K562 (cell line): ENCODE measurements at regions not wholly inside any gene's neighbourhood (a gene's known extent, or its start where the extent isn't known, plus 50 kb on each side); places are given as distances from the start of the nearest gene placed in this dataset.

Experiments
- ATAC-seq: fragments of 200-7000 bp; cut with Tn5 transposase; 3 replicates; pipeline ENCODE4 v1.9.1; 2020; ENCODE audit warnings: moderate library complexity
- BruUV-seq: library from RNA; stranded (reverse); fragments of 400-500 nt; replicated peaks from 2 replicates; lab custom pipeline; 2021; lab: Mats Ljungman, UMichigan
- CTCF ChIA-PET: fragments of 300-600 bp; formaldehyde crosslinking; extraction: SDS; loops from one replicate; lab custom pipeline; 2021; ENCODE audit warnings: low intra/inter-chr PET ratio; lab: Yijun Ruan, JAX
- POLR2A ChIA-PET: fragments of 300-600, 350-650 bp; sonication (Branson Sonifier 250); formaldehyde crosslinking; extraction: SDS; loops from one replicate; lab custom pipeline; 2021; ENCODE audit warnings: antibody characterized with exemption, inconsistent platforms; lab: Yijun Ruan, JAX
- DNase-seq, 4 experiments: peaks; one replicate each; pipeline versions ENCODE4 v3.0.0 to v3.0.0-alpha.2; 2011 to 2018; ENCODE audit warnings: low spot score in 3 of 4, mixed read lengths in 3 of 4; ENCODE audit errors: extremely low read depth in 1 of 4
- FAIRE-seq: peaks from 2 replicates; lab custom pipeline; 2011; peaks lifted over from hg19 to GRCh38; lab: Jason Lieb, UNC
- H2AFZ ChIP-seq: 2 replicates; pipeline ENCODE4 v1.6.0; 2011; ENCODE audit warnings: low read depth, low read length, control low read depth, inconsistent platforms
- H3K27ac ChIP-seq: fragments of 200-600 bp; 3 replicates; pipeline ENCODE4 v1.8.0; 2011; ENCODE audit warnings: low read depth, mild to moderate bottlenecking, control low read depth, inconsistent platforms, low read length, moderate library complexity, mixed read lengths; ENCODE audit errors: extremely low read depth
- H3K27me3 ChIP-seq, 2 experiments: fragments of 300-600 bp in 1 of 2; 2 replicates in 1 of 2; 3 replicates in 1 of 2; pipeline versions ENCODE4 v1.6.0 to v1.8.0; 2011; ENCODE audit warnings: inconsistent platforms in 2 of 2, low read length in 2 of 2, mild to moderate bottlenecking in 1 of 2, mixed read lengths in 1 of 2, moderate library complexity in 1 of 2; ENCODE audit not compliant: control insufficient read depth in 2 of 2, insufficient read depth in 2 of 2
- H3K36me3 ChIP-seq: fragments of 300-600 bp; 3 replicates; pipeline ENCODE4 v1.8.0; 2011; ENCODE audit warnings: mild to moderate bottlenecking, low read length, inconsistent platforms; ENCODE audit not compliant: control insufficient read depth, insufficient read depth
- H3K4me1 ChIP-seq, 2 experiments: fragments of 200-600 bp in 1 of 2; replicated peaks in 1 of 2; 2 replicates in 1 of 2; 3 replicates in 1 of 2; pipeline versions ENCODE4 v1.5.1 to v1.8.0; 2011; ENCODE audit warnings: inconsistent platforms in 2 of 2, low read length in 2 of 2, mild to moderate bottlenecking in 1 of 2, mixed read lengths in 1 of 2, moderate library complexity in 1 of 2; ENCODE audit not compliant: control insufficient read depth in 2 of 2, insufficient read depth in 2 of 2
- H3K4me2 ChIP-seq: 2 replicates; pipeline ENCODE4 v1.6.1; 2011; ENCODE audit warnings: low read length, control low read depth, inconsistent platforms, mixed read lengths; ENCODE audit not compliant: insufficient read depth
- H3K4me3 ChIP-seq: fragments of 200-600 bp; sonication (generic), shearing (Covaris generic); 2 replicates; pipeline ENCODE4 v1.5.1; 2016; ENCODE audit warnings: control low read depth, inconsistent platforms
- H3K79me2 ChIP-seq: fragments of 200-600 bp; 3 replicates; pipeline ENCODE4 v1.8.0; 2011; ENCODE audit warnings: low read length, inconsistent platforms; ENCODE audit not compliant: control insufficient read depth, insufficient read depth
- H3K9ac ChIP-seq, 2 experiments: 2 replicates each; pipeline versions ENCODE4 v1.6.0 to v1.6.1; 2011; ENCODE audit warnings: low read depth in 2 of 2, low read length in 2 of 2, control low read depth in 1 of 2, inconsistent platforms in 1 of 2, mild to moderate bottlenecking in 1 of 2, mixed read lengths in 1 of 2; ENCODE audit not compliant: insufficient read depth in 1 of 2
- H3K9me1 ChIP-seq: one replicate; pipeline ENCODE4 v1.6.0; 2011; ENCODE audit warnings: inconsistent platforms, mild to moderate bottlenecking, low read length, moderate library complexity; ENCODE audit not compliant: control insufficient read depth, insufficient read depth
- H3K9me3 ChIP-seq: replicated peaks from 2 replicates; pipeline ENCODE4 v1.5.1; 2011; ENCODE audit warnings: low read depth, low read length, inconsistent platforms; ENCODE audit not compliant: control insufficient read depth, insufficient read depth
- H4K20me1 ChIP-seq: replicated peaks from 2 replicates; pipeline ENCODE4 v1.6.1; 2011; ENCODE audit warnings: low read length, inconsistent platforms, mixed read lengths; ENCODE audit not compliant: control insufficient read depth, insufficient read depth
- ARID1B ChIP-seq: fragments of 450-650 bp; IDR thresholded peaks from 2 replicates; pipeline ENCODE4 v1.6.1; 2016; ENCODE audit warnings: antibody characterized with exemption, mild to moderate bottlenecking, inconsistent platforms
- CHD2 ChIP-seq: IDR thresholded peaks from 2 replicates; pipeline ENCODE4 v1.6.1; 2011; ENCODE audit warnings: low read depth, low read length
- GATAD2B ChIP-seq: fragments of 450-650 bp; IDR thresholded peaks from 2 replicates; pipeline ENCODE4 v1.6.1; 2017; ENCODE audit warnings: mild to moderate bottlenecking, borderline replicate concordance
- ID3 ChIP-seq, 2 experiments: fragments of 250-450 bp in 1 of 2; fragments of 450-650 bp in 1 of 2; sonication (Bioruptor Pico) in 1 of 2; IDR thresholded peaks; 2 replicates each; pipeline versions ENCODE4 v1.6.1 to v1.8.0; 2016 to 2021; ENCODE audit warnings: mild to moderate bottlenecking in 2 of 2, moderate library complexity in 2 of 2, missing compliant biosample characterization in 1 of 2, missing genetic modification characterization in 1 of 2
- JUND ChIP-seq, 2 experiments: IDR thresholded peaks; 2 replicates in 1 of 2; 3 replicates in 1 of 2; pipeline ENCODE4 v1.6.1; 2011; ENCODE audit warnings: borderline replicate concordance in 2 of 2, low read depth in 2 of 2, low read length in 2 of 2, improper control_type of control experiment in 1 of 2, missing biosample characterization in 1 of 2, missing genetic modification characterization in 1 of 2, missing genetic modification reagents in 1 of 2
- MAFF ChIP-seq: IDR thresholded peaks from 2 replicates; pipeline ENCODE4 v1.6.1; 2012; ENCODE audit warnings: low read length, improper control_type of control experiment
- MAFG ChIP-seq: fragments of 450-650 bp; conservative IDR thresholded peaks from 2 replicates; pipeline ENCODE4 v1.6.1; 2016; ENCODE audit warnings: missing genetic modification characterization, missing compliant biosample characterization
- MCM5 ChIP-seq: fragments of 450-650 bp; IDR thresholded peaks from 2 replicates; pipeline ENCODE4 v1.6.1; 2016; ENCODE audit warnings: low read depth
- MCM7 ChIP-seq, 2 experiments: fragments of 450-650 bp; IDR thresholded peaks; 2 replicates each; pipeline ENCODE4 v1.6.1; 2016 to 2018
- MEF2D ChIP-seq: conservative IDR thresholded peaks from 2 replicates; pipeline ENCODE4 v1.6.1; 2016; ENCODE audit warnings: low read depth, missing genetic modification characterization, missing compliant biosample characterization
- NBN ChIP-seq: fragments of 450-650 bp; IDR thresholded peaks from 2 replicates; pipeline ENCODE4 v1.6.1; 2016; ENCODE audit warnings: low read depth, mild to moderate bottlenecking
- NCOR1 ChIP-seq: fragments of 450-650 bp; IDR thresholded peaks from 2 replicates; pipeline ENCODE4 v1.6.1; 2016; ENCODE audit warnings: mild to moderate bottlenecking, moderate library complexity
- NFATC3 ChIP-seq: fragments of 450-650 bp; IDR thresholded peaks from 2 replicates; pipeline ENCODE4 v1.6.1; 2017; ENCODE audit warnings: mild to moderate bottlenecking
- NFE2L1 ChIP-seq: fragments of 450-650 bp; IDR thresholded peaks from 2 replicates; pipeline ENCODE4 v1.6.1; 2016; ENCODE audit warnings: missing genetic modification characterization, low read depth, mild to moderate bottlenecking, missing compliant biosample characterization, moderate library complexity, borderline replicate concordance
- NUFIP1 ChIP-seq: fragments of 450-650 bp; IDR thresholded peaks from 2 replicates; pipeline ENCODE4 v1.6.1; 2018; ENCODE audit not compliant: partially characterized antibody
- RUNX1 ChIP-seq: sonication (generic); IDR thresholded peaks from 2 replicates; pipeline ENCODE4 v1.6.1; 2016; ENCODE audit warnings: antibody characterized with exemption, low read depth
- SRSF9 ChIP-seq: fragments of 200-400 bp; formaldehyde crosslinking; IDR thresholded peaks from 2 replicates; pipeline ENCODE4 v1.6.1; 2017; ENCODE audit warnings: low read depth, low read length, borderline replicate concordance
- U2AF2 ChIP-seq: fragments of 200-400 bp; formaldehyde crosslinking; optimal IDR thresholded peaks from 2 replicates; pipeline ENCODE3; 2017; ENCODE audit warnings: low read depth, mild to moderate bottlenecking, low read length
- ZNF717 ChIP-seq: fragments of 250-450 bp; sonication (Bioruptor Pico); IDR thresholded peaks from 2 replicates; pipeline ENCODE4 v1.5.0; 2021
- ZZZ3 ChIP-seq: fragments of 450-650 bp; IDR thresholded peaks from 2 replicates; pipeline ENCODE4 v1.6.1; 2016; ENCODE audit warnings: antibody characterized with exemption, mild to moderate bottlenecking, moderate library complexity
- WGBS: fragments of 100-300 bp; shearing (Covaris generic); methylation state at CpG from one replicate; pipeline ENCODE4 v1.1.6; 2016; ENCODE audit warnings: low coverage, mixed read lengths; ENCODE audit not compliant: insufficient coverage; ENCODE audit errors: missing lambda C conversion rate; 5-methylcytosine and 5-hydroxymethylcytosine counted together
- in situ Hi-C: fragments of 300-500 bp; cut with MboI; formaldehyde crosslinking; loops from 4 replicates; pipeline ENCODE4 v1.15.0; 2018; ENCODE audit warnings: inconsistent platforms, mixed read lengths
- intact Hi-C: fragments of 100-400 bp; cut with micrococcal nuclease; formaldehyde crosslinking; loops from 2 replicates; pipeline ENCODE4 v1.14.2; 2022
- TF ChIP-seq, protein P1 (sequence below): sonication (generic); formaldehyde crosslinking; IDR thresholded peaks from 2 replicates; pipeline ENCODE4 v1.8.1; 2023; ENCODE audit warnings: mild to moderate bottlenecking, missing genetic modification reagents
- TF ChIP-seq, protein P2 (sequence below), 2 experiments: fragments of 450-650 bp; conservative IDR thresholded peaks; 2 replicates each; pipeline ENCODE4 v1.6.1; 2017; ENCODE audit warnings: mild to moderate bottlenecking in 2 of 2, moderate library complexity in 2 of 2

GRCh38 chr11:121711939-121712338, 259.2 kb upstream of the SORL1-AS1 start (continued):
- no peak for TF ChIP-seq RUNX1
- TF ChIP-seq NBN = no peak
- no peak for TF ChIP-seq ARID1B
- TF ChIP-seq NCOR1 = no peak
- TF ChIP-seq, all 486 proteins: peak for 0

- in situ Hi-C loops = no loop called here
- POLR2A ChIA-PET = no interaction called here
- TF ChIP-seq MEF2D (tag) (no peak), NFATC3 (no peak), JUND (IDR thresholded peaks at IDR 0.05; ENCODE audit: borderline replicate concordance, low read depth, low read length) (no peak), JUND (tag; IDR thresholded peaks at IDR 0.05; ENCODE audit: borderline replicate concordance, low read depth, low read length) (no peak), ZNF717 (CRISPR knock-in tag) (no peak), SRSF9 (no peak), MCM5 (no peak), ZZZ3 (no peak), MAFG (tag) (no peak), CHD2 (no peak), MCM7 (IDR thresholded peaks at IDR 0.05) (no peak), MAFF (no peak), GATAD2B (no peak), U2AF2 (no peak), NFE2L1 (tag) (no peak), ID3 (CRISPR knock-in tag; IDR thresholded peaks at IDR 0.05) (no peak), ID3 (tag; IDR thresholded peaks at IDR 0.05) (no peak), NUFIP1 (no peak)
- TF ChIP-seq, protein P1, sequence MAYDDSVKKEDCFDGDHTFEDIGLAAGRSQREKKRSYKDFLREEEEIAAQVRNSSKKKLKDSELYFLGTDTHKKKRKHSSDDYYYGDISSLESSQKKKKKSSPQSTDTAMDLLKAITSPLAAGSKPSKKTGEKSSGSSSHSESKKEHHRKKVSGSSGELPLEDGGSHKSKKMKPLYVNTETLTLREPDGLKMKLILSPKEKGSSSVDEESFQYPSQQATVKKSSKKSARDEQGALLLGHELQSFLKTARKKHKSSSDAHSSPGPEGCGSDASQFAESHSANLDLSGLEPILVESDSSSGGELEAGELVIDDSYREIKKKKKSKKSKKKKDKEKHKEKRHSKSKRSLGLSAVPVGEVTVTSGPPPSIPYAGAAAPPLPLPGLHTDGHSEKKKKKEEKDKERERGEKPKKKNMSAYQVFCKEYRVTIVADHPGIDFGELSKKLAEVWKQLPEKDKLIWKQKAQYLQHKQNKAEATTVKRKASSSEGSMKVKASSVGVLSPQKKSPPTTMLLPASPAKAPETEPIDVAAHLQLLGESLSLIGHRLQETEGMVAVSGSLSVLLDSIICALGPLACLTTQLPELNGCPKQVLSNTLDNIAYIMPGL (CRISPR knock-in tag) = no peak
- TF ChIP-seq, protein P2, sequence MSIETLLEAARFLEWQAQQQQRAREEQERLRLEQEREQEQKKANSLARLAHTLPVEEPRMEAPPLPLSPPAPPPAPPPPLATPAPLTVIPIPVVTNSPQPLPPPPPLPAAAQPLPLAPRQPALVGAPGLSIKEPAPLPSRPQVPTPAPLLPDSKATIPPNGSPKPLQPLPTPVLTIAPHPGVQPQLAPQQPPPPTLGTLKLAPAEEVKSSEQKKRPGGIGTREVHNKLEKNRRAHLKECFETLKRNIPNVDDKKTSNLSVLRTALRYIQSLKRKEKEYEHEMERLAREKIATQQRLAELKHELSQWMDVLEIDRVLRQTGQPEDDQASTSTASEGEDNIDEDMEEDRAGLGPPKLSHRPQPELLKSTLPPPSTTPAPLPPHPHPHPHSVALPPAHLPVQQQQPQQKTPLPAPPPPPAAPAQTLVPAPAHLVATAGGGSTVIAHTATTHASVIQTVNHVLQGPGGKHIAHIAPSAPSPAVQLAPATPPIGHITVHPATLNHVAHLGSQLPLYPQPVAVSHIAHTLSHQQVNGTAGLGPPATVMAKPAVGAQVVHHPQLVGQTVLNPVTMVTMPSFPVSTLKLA (conservative IDR thresholded peaks at IDR 0.05) = no peak
- Histone ChIP-seq H3K4me2 (no peak overlapping the region), H3K9me1 (no peaks in the 10 kb centered on the region), H3K4me1 (no peaks in the 10 kb centered on the region), H3K36me3 (no peaks in the 10 kb centered on the region), H4K20me1 (no peaks in the 10 kb centered on the region), H3K9me3 (no peaks in the 10 kb centered on the region), H3K4me3 (no peak overlapping the region), H3K79me2 (no peaks in the 10 kb centered on the region), H3K9ac (no peak overlapping the region), H3K27ac (no peak overlapping the region), H2AFZ (no peak overlapping the region), H3K27me3 (no peaks in the 10 kb centered on the region)
- FAIRE-seq (no peak), ATAC-seq (no peak), DNase-seq (no peak)
- CTCF ChIA-PET = no interaction called here
- BruUV-seq = no TSS peak
- intact Hi-C loops = no loop called here
- WGBS = 0% methylated on average over 2 of the region's 2 CpGs
Observed at GRCh38 chr11:121711236-121711635, 258.5 kb upstream of the SORL1-AS1 start.
